ENCODE measurements at regions not wholly inside any gene's neighbourhood (a gene's known extent, or its start where the extent isn't known, plus 50 kb on each side); places are given as distances from the start of the nearest gene placed in this dataset.

GRCh38 chr5:135087950-135088349, 53.9 kb upstream of the PITX1 start:
- TF ChIP-seq CTCF (IDR thresholded peaks at IDR 0.05) (no peak), POLR2A (IDR thresholded peaks at IDR 0.05) (no peak)

All from esophagus squamous epithelium (tissue), 4 donors.